ENCODE measurements at regions not wholly inside any gene's neighbourhood (a gene's known extent, or its start where the extent isn't known, plus 50 kb on each side); places are given as distances from the start of the nearest gene placed in this dataset.

DNA sequence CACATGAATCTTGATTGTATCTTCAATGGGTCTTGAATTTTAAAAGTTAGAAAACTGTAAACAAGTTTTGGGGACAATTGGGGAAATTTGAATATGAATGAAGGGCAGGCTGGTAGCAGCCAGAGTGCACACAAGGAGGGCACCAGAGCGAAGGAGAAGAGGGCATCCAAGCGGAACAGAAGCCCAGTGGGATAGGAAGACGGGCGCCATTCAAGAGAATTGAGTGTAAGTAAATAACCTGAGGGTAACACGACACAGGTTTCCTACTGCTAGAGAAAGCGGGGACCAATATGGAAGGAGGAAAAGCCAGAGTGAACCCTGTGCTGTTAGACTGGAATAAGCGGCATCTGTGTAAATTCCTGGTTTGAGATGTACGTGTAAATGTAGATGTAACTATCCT, 115.1 kb upstream of the CCL2 start:
- TF ChIP-seq, protein P1, sequence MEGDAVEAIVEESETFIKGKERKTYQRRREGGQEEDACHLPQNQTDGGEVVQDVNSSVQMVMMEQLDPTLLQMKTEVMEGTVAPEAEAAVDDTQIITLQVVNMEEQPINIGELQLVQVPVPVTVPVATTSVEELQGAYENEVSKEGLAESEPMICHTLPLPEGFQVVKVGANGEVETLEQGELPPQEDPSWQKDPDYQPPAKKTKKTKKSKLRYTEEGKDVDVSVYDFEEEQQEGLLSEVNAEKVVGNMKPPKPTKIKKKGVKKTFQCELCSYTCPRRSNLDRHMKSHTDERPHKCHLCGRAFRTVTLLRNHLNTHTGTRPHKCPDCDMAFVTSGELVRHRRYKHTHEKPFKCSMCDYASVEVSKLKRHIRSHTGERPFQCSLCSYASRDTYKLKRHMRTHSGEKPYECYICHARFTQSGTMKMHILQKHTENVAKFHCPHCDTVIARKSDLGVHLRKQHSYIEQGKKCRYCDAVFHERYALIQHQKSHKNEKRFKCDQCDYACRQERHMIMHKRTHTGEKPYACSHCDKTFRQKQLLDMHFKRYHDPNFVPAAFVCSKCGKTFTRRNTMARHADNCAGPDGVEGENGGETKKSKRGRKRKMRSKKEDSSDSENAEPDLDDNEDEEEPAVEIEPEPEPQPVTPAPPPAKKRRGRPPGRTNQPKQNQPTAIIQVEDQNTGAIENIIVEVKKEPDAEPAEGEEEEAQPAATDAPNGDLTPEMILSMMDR (conservative IDR thresholded peaks at IDR 0.05): no peak
- no peak for TF ChIP-seq ZFX (IDR thresholded peaks at IDR 0.05)
